Endodermal cell (in vitro differentiated cells): ENCODE measurements at regions not wholly inside any gene's neighbourhood (a gene's known extent, or its start where the extent isn't known, plus 50 kb on each side); places are given as distances from the start of the nearest gene placed in this dataset.

ENCODE experiments used
- DNase-seq: peaks from one replicate; pipeline ENCODE4 v3.0.0-alpha.2; 2017
- H3K27ac ChIP-seq: 2 replicates; pipeline ENCODE4 v1.5.1; 2013; ENCODE audit warnings: mild to moderate bottlenecking, low read depth, low read length, moderate library complexity
- H3K27me3 ChIP-seq: 2 replicates; pipeline ENCODE4 v1.6.1; 2013; ENCODE audit warnings: mild to moderate bottlenecking, low read length, moderate library complexity; ENCODE audit not compliant: insufficient read depth, control insufficient read depth, poor library complexity, severe bottlenecking
- H3K36me3 ChIP-seq: 2 replicates; pipeline ENCODE4 v1.7.0; 2013; ENCODE audit warnings: mild to moderate bottlenecking, low read length, moderate library complexity; ENCODE audit not compliant: control insufficient read depth, insufficient read depth
- H3K4me1 ChIP-seq: one replicate; pipeline ENCODE4 v1.7.0; 2013; ENCODE audit warnings: low read length; ENCODE audit not compliant: control insufficient read depth, insufficient read depth
- H3K4me3 ChIP-seq: 2 replicates; pipeline ENCODE4 v1.5.1; 2013; ENCODE audit warnings: mild to moderate bottlenecking, low read length, moderate library complexity
- H3K9ac ChIP-seq: 2 replicates; pipeline ENCODE4 v1.6.1; 2013; ENCODE audit warnings: mild to moderate bottlenecking, low read length, moderate library complexity; ENCODE audit not compliant: poor library complexity, severe bottlenecking; ENCODE audit errors: extremely low read depth
- H3K9me3 ChIP-seq: 2 replicates; pipeline ENCODE4 v1.6.1; 2013; ENCODE audit warnings: mild to moderate bottlenecking, low read length, moderate library complexity; ENCODE audit not compliant: control insufficient read depth
- H3K27ac Mint-ChIP-seq: 2 replicates; pipeline ENCODE4 v1.8.0; 2020; ENCODE audit warnings: mixed read lengths
- H3K27me3 Mint-ChIP-seq: 2 replicates; pipeline ENCODE4 v1.8.0; 2021; ENCODE audit warnings: mild to moderate bottlenecking, mixed read lengths; ENCODE audit not compliant: insufficient read depth
- H3K36me3 Mint-ChIP-seq: 2 replicates; pipeline ENCODE4 v1.8.0; 2020; ENCODE audit warnings: low read depth, mixed read lengths
- H3K4me1 Mint-ChIP-seq: 2 replicates; pipeline ENCODE4 v1.8.0; 2020; ENCODE audit warnings: mixed read lengths
- H3K4me3 Mint-ChIP-seq: 2 replicates; pipeline ENCODE4 v1.8.0; 2020; ENCODE audit warnings: mild to moderate bottlenecking, moderate library complexity, mixed read lengths
- H3K9me3 Mint-ChIP-seq: 2 replicates; pipeline ENCODE4 v1.8.0; 2020; ENCODE audit warnings: mild to moderate bottlenecking, mixed read lengths
- whole genome bisulfite sequencing, 2 experiments: methylation state at CpG; one replicate each; pipeline versions ENCODE4 v1.1.5 to v1.1.7; 2013; ENCODE audit warnings: missing lambda C conversion rate in 2 of 2, mixed read lengths in 1 of 2; ENCODE audit not compliant: insufficient coverage in 1 of 2, insufficient read length in 1 of 2; 5-methylcytosine and 5-hydroxymethylcytosine counted together
- TF ChIP-seq, protein P1 (sequence below): fragments of 200-600 bp; sonication (generic); conservative IDR thresholded peaks from 2 replicates; pipeline ENCODE4 v1.5.0; 2021; ENCODE audit warnings: antibody characterized with exemption, mild to moderate bottlenecking

DNA sequence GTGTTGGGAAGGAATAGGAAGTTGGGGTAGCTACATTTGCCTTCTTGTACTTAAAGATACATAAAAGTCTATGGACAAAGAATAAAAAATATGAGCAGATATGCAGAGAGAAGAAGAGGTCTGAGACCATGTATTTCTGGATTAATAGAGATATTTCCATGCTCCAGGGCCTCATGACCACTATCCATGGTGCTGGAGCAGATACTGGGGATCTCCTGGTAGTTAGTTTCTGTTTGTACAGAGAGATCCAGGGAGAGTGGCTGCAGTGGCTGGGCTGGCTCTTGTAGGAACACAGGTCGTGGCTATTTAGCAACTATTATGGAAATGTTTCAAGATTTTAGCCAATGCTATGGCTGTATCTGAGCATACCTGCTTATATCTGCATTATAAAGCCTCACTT, 184.2 kb upstream of the TMEM161B start:
- DNase-seq: peak; percentile 74
- Mint-ChIP-seq H3K9me3 (no peaks in the 10 kb centered on the region), H3K4me3 (no peak overlapping the region), H3K27me3 (peaks cover 75% of the 10 kb centered on the region), H3K27ac (no peak overlapping the region), H3K4me1 (no peaks in the 10 kb centered on the region), H3K36me3 (no peaks in the 10 kb centered on the region)
- Histone ChIP-seq H3K9me3 (peaks cover 14% of the 10 kb centered on the region), H3K9ac (no peak overlapping the region), H3K27me3 (peaks cover 92% of the 10 kb centered on the region), H3K4me1 (no peaks in the 10 kb centered on the region), H3K4me3 (no peak overlapping the region), H3K27ac (no peak overlapping the region), H3K36me3 (no peaks in the 10 kb centered on the region)
- TF ChIP-seq, protein P1, sequence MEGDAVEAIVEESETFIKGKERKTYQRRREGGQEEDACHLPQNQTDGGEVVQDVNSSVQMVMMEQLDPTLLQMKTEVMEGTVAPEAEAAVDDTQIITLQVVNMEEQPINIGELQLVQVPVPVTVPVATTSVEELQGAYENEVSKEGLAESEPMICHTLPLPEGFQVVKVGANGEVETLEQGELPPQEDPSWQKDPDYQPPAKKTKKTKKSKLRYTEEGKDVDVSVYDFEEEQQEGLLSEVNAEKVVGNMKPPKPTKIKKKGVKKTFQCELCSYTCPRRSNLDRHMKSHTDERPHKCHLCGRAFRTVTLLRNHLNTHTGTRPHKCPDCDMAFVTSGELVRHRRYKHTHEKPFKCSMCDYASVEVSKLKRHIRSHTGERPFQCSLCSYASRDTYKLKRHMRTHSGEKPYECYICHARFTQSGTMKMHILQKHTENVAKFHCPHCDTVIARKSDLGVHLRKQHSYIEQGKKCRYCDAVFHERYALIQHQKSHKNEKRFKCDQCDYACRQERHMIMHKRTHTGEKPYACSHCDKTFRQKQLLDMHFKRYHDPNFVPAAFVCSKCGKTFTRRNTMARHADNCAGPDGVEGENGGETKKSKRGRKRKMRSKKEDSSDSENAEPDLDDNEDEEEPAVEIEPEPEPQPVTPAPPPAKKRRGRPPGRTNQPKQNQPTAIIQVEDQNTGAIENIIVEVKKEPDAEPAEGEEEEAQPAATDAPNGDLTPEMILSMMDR: no peak
- WGBS, 2 experiments: 33 to 53% methylated on average over 1 of the region's 1 CpG

GRCh38 chr5:88450239-88450638, 181.6 kb upstream of the TMEM161B start:
- TF ChIP-seq, protein P1: no peak
- Mint-ChIP-seq H3K9me3 (no peaks in the 10 kb centered on the region), H3K27me3 (peaks cover 72% of the 10 kb centered on the region), H3K4me1 (no peaks in the 10 kb centered on the region), H3K27ac (no peak overlapping the region), H3K4me3 (no peak overlapping the region), H3K36me3 (no peaks in the 10 kb centered on the region)
- Histone ChIP-seq H3K27me3 (peaks cover 90% of the 10 kb centered on the region), H3K4me1 (no peaks in the 10 kb centered on the region), H3K27ac (no peak overlapping the region), H3K9ac (no peak overlapping the region), H3K36me3 (no peaks in the 10 kb centered on the region), H3K9me3 (peaks cover 14% of the 10 kb centered on the region), H3K4me3 (no peak overlapping the region)
- 78 to 100% methylated on average over 1 to 2 of the region's 2 CpGs for WGBS, 2 experiments
- DNase-seq: no peak

DNA sequence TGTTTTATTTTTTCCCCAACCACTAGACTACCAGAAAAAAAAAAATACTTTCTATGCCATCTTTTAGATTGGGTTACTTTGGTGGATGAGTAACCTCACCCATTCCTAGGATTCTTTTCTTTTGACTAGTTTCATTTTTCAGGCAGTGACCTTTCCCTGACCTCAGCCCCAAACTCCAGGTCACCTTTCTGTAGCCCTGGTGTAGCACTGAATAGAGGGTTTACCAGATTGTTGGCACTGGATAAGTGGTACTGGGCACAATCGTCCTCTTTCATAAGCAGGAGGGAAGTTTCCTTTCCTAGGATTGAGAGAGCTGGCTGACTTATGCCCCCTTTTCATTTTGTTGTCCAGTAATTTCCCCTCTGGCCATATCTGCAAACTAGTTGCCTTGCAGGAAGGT, 169.4 kb upstream of the TMEM161B start:
- Mint-ChIP-seq H3K27ac (no peak overlapping the region), H3K9me3 (no peaks in the 10 kb centered on the region), H3K27me3 (no peaks in the 10 kb centered on the region), H3K4me1 (no peaks in the 10 kb centered on the region), H3K4me3 (no peak overlapping the region), H3K36me3 (no peaks in the 10 kb centered on the region)
- Histone ChIP-seq H3K4me3 (no peak overlapping the region), H3K9ac (no peak overlapping the region), H3K4me1 (no peaks in the 10 kb centered on the region), H3K9me3 (no peaks in the 10 kb centered on the region), H3K27me3 (peaks cover 23% of the 10 kb centered on the region), H3K36me3 (no peaks in the 10 kb centered on the region), H3K27ac (no peak overlapping the region)
- no peak for DNase-seq
- 91% methylated on average over 1 of the region's 1 CpG; no CpG with 5 or more reads in 1 of the 2 experiments for WGBS, 2 experiments
- TF ChIP-seq, protein P1: no peak
